GM23338 (cell line): ENCODE measurements at regions not wholly inside any gene's neighbourhood (a gene's known extent, or its start where the extent isn't known, plus 50 kb on each side); places are given as distances from the start of the nearest gene placed in this dataset. TPM values are rescaled to one million over a fixed set of nuclear protein-coding genes. Genes with fewer than 3 reads are reported as not detected.

Experiments used
- ATAC-seq: fragments of 200-7000 bp; cut with Tn5 transposase; 3 replicates; pipeline ENCODE4 v1.9.1; 2020
- DNase-seq: peaks from one replicate; pipeline ENCODE4 v3.0.0-alpha.2; 2015; ENCODE audit warnings: low spot score
- H2AFZ ChIP-seq: fragments of 200-600 bp; sonication (generic); 2 replicates; pipeline ENCODE4 v1.8.0; 2016; ENCODE audit warnings: antibody characterized with exemption, mild to moderate bottlenecking, moderate library complexity
- H3F3A ChIP-seq: fragments of 200-600 bp; sonication (generic); replicated peaks from 2 replicates; pipeline ENCODE4 v1.8.0; 2017; ENCODE audit warnings: antibody characterized with exemption, mixed run types, low read depth
- H3K27ac ChIP-seq: fragments of 200-600 bp; sonication (generic); 2 replicates; pipeline ENCODE4 v1.6.1; 2016; ENCODE audit warnings: low read depth
- H3K27me3 ChIP-seq: fragments of 200-600 bp; sonication (generic); 2 replicates; pipeline ENCODE4 v1.8.0; 2016; ENCODE audit warnings: mild to moderate bottlenecking, mixed run types, moderate library complexity; ENCODE audit not compliant: insufficient read depth
- H3K36me3 ChIP-seq: fragments of 200-600 bp; sonication (generic); 2 replicates; pipeline ENCODE4 v1.8.0; 2016; ENCODE audit warnings: mild to moderate bottlenecking; ENCODE audit not compliant: insufficient read depth
- H3K4me1 ChIP-seq: fragments of 200-600 bp; sonication (generic); 2 replicates; pipeline ENCODE4 v1.8.0; 2016; ENCODE audit warnings: mild to moderate bottlenecking, moderate library complexity; ENCODE audit not compliant: insufficient read depth
- H3K4me2 ChIP-seq: fragments of 200-600 bp; sonication (generic); 2 replicates; pipeline ENCODE4 v1.7.1; 2017; ENCODE audit warnings: mixed run types
- H3K4me3 ChIP-seq: fragments of 200-600 bp; sonication (generic); 2 replicates; pipeline ENCODE4 v1.6.1; 2016; ENCODE audit warnings: mixed run types
- H3K79me2 ChIP-seq: fragments of 200-600 bp; sonication (generic); replicated peaks from 2 replicates; pipeline ENCODE4 v1.8.0; 2017; ENCODE audit warnings: mild to moderate bottlenecking; ENCODE audit not compliant: insufficient read depth
- H3K9me2 ChIP-seq: fragments of 200-600 bp; sonication (generic); 2 replicates; pipeline ENCODE4 v1.8.0; 2017; ENCODE audit not compliant: insufficient read depth
- H4K20me1 ChIP-seq: fragments of 200-600 bp; sonication (generic); replicated peaks from 2 replicates; pipeline ENCODE4 v1.8.0; 2017; ENCODE audit warnings: mild to moderate bottlenecking; ENCODE audit not compliant: insufficient read depth
- H3K27ac Mint-ChIP-seq: 2 replicates; pipeline ENCODE4 v1.8.0; 2020; ENCODE audit warnings: inconsistent platforms, mild to moderate bottlenecking, moderate library complexity, mixed read lengths
- H3K27me3 Mint-ChIP-seq: 3 replicates; pipeline ENCODE4 v1.8.0; 2022; ENCODE audit warnings: low read depth, mild to moderate bottlenecking, moderate library complexity, mixed read lengths, inconsistent platforms; ENCODE audit not compliant: insufficient read depth, poor library complexity
- H3K36me3 Mint-ChIP-seq: 3 replicates; pipeline ENCODE4 v1.8.0; 2021; ENCODE audit warnings: low read depth, mild to moderate bottlenecking, inconsistent platforms, moderate library complexity, mixed read lengths
- H3K4me1 Mint-ChIP-seq: 3 replicates; pipeline ENCODE4 v1.8.0; 2020; ENCODE audit warnings: mild to moderate bottlenecking, inconsistent platforms, mixed read lengths
- H3K4me3 Mint-ChIP-seq: 3 replicates; pipeline ENCODE4 v1.8.0; 2021; ENCODE audit warnings: moderate library complexity, mild to moderate bottlenecking, inconsistent platforms, mixed read lengths
- H3K9me3 Mint-ChIP-seq: 3 replicates; pipeline ENCODE4 v1.8.0; 2020; ENCODE audit warnings: moderate library complexity, mild to moderate bottlenecking, inconsistent platforms, mixed read lengths
- EZH2phosphoT487 ChIP-seq: fragments of 200-600 bp; sonication (generic); IDR thresholded peaks from one replicate; pipeline ENCODE4 v1.8.1; 2018; ENCODE audit warnings: antibody characterized with exemption; ENCODE audit not compliant: unreplicated experiment
- small RNA-seq: library from RNA; depleted of rRNA; stranded (forward); fragments of <200 nt; gene quantifications from one replicate; pipeline ENCODE3, GENCODE V24; 2014; ENCODE audit warnings: low replicate concordance

DNA sequence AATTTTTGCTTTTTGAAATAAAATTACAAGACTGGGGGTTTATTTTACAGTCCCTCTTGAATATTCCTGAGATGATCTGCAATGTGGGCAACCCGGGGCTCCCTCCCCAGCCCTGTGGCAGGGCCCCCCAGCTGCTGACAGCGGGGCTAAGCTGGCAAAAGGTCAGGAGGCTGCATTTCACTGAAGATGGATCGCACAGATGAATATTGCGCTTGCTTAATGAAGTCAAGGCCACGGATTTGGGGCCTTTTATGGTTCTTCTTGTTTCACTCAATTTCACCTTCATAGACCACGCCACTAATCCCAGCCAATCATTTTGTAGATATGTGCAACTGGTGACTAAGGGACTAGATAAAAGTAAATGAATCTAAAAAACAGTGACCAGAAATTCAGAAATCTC is 50.8 kb upstream of the SLC22A15 start:
- Histone ChIP-seq H4K20me1 (no peaks in the 10 kb centered on the region), H3K36me3 (no peaks in the 10 kb centered on the region), H2AFZ (0 out of 2 replicates have a peak overlapping the region, but pooled peaks have one; percentile 2), H3K27ac (no peak overlapping the region), H3K79me2 (no peaks in the 10 kb centered on the region), H3K9me2 (no peaks in the 10 kb centered on the region), H3K4me1 (peaks cover 54% of the 10 kb centered on the region), H3K4me2 (peak overlapping the region; percentile 27; the same call in 1 of the 2 replicates), H3K27me3 (no peaks in the 10 kb centered on the region), H3F3A (no peaks in the 10 kb centered on the region), H3K4me3 (no peak overlapping the region)
- DNase-seq (no peak), ATAC-seq (no peak)
- Mint-ChIP-seq H3K27me3 (peaks cover 4% of the 10 kb centered on the region), H3K4me3 (no peak overlapping the region), H3K36me3 (no peaks in the 10 kb centered on the region), H3K9me3 (no peaks in the 10 kb centered on the region), H3K27ac (no peak overlapping the region), H3K4me1 (peaks cover 54% of the 10 kb centered on the region)
- no peak for TF ChIP-seq EZH2phosphoT487

Small RNAs in the stretch of these regions (small RNA-seq; reads per million reads assigned to genes)
- gene AL357137.1 = not detected
